ENCODE measurements at regions not wholly inside any gene's neighbourhood (a gene's known extent, or its start where the extent isn't known, plus 50 kb on each side); places are given as distances from the start of the nearest gene placed in this dataset.

DNA sequence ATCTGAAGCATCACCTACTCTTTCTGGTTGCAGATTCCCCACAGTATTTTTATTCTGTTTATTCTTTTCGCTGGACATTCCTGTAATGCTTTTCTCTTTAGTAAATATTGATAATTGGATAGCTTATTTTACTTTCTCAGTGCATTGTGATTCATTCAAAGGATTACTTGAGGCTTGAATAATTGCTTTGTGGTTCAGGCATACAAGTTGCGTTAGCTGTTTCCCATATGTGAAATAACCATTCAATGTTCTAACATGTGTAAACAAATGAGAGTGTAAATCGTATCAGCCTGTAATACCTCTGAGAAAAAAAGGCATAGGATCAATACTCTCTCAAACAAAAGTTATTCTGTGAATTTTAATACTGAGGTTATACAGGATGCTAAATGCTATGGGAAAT, 1004.2 kb upstream of the SEL1L start:
- Histone ChIP-seq H3K4me2 (no peak overlapping the region), H3K4me3 (no peak overlapping the region), H3K4me1 (no peaks in the 10 kb centered on the region), H3K9me3 (no peaks in the 10 kb centered on the region; the same call in 2 of the 3 replicates), H3K27ac (no peak overlapping the region)
- DNase-seq (ENCODE audit: low read depth in 1 of 2, low spot score in 1 of 2) (no peak), ATAC-seq (no peak), FAIRE-seq (no peak)
- POLR2A ChIA-PET: no interaction called here
- CTCF ChIA-PET: no interaction called here
- TF ChIP-seq HDAC2 (IDR thresholded peaks at IDR 0.05) (no peak), HOXA7 (CRISPR knock-in tag; IDR thresholded peaks at IDR 0.05) (no peak), NR3C1 (IDR thresholded peaks at IDR 0.05) (no peak), FOXS1 (CRISPR knock-in tag; IDR thresholded peaks at IDR 0.05) (no peak), EHMT2 (IDR thresholded peaks at IDR 0.05; ENCODE audit: low read depth) (no peak), CBX2 (IDR thresholded peaks at IDR 0.05; ENCODE audit: borderline replicate concordance, low read depth) (no peak), CHD4 (IDR thresholded peaks at IDR 0.05; ENCODE audit: borderline replicate concordance) (no peak), CBX8 (IDR thresholded peaks at IDR 0.05) (no peak), TFCP2L1 (CRISPR knock-in tag; IDR thresholded peaks at IDR 0.05) (no peak), EP300 (IDR thresholded peaks at IDR 0.05) (no peak), HOXB5 (CRISPR knock-in tag; IDR thresholded peaks at IDR 0.05) (no peak), RARB (CRISPR knock-in tag; IDR thresholded peaks at IDR 0.05) (no peak), EHF (CRISPR knock-in tag; IDR thresholded peaks at IDR 0.05) (no peak), MAFK (IDR thresholded peaks at IDR 0.05; ENCODE audit: partially characterized antibody) (no peak)
- TF ChIP-seq, protein P1, sequence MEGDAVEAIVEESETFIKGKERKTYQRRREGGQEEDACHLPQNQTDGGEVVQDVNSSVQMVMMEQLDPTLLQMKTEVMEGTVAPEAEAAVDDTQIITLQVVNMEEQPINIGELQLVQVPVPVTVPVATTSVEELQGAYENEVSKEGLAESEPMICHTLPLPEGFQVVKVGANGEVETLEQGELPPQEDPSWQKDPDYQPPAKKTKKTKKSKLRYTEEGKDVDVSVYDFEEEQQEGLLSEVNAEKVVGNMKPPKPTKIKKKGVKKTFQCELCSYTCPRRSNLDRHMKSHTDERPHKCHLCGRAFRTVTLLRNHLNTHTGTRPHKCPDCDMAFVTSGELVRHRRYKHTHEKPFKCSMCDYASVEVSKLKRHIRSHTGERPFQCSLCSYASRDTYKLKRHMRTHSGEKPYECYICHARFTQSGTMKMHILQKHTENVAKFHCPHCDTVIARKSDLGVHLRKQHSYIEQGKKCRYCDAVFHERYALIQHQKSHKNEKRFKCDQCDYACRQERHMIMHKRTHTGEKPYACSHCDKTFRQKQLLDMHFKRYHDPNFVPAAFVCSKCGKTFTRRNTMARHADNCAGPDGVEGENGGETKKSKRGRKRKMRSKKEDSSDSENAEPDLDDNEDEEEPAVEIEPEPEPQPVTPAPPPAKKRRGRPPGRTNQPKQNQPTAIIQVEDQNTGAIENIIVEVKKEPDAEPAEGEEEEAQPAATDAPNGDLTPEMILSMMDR (IDR thresholded peaks at IDR 0.05): no peak
- TF ChIP-seq, protein P2, sequence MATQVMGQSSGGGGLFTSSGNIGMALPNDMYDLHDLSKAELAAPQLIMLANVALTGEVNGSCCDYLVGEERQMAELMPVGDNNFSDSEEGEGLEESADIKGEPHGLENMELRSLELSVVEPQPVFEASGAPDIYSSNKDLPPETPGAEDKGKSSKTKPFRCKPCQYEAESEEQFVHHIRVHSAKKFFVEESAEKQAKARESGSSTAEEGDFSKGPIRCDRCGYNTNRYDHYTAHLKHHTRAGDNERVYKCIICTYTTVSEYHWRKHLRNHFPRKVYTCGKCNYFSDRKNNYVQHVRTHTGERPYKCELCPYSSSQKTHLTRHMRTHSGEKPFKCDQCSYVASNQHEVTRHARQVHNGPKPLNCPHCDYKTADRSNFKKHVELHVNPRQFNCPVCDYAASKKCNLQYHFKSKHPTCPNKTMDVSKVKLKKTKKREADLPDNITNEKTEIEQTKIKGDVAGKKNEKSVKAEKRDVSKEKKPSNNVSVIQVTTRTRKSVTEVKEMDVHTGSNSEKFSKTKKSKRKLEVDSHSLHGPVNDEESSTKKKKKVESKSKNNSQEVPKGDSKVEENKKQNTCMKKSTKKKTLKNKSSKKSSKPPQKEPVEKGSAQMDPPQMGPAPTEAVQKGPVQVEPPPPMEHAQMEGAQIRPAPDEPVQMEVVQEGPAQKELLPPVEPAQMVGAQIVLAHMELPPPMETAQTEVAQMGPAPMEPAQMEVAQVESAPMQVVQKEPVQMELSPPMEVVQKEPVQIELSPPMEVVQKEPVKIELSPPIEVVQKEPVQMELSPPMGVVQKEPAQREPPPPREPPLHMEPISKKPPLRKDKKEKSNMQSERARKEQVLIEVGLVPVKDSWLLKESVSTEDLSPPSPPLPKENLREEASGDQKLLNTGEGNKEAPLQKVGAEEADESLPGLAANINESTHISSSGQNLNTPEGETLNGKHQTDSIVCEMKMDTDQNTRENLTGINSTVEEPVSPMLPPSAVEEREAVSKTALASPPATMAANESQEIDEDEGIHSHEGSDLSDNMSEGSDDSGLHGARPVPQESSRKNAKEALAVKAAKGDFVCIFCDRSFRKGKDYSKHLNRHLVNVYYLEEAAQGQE (IDR thresholded peaks at IDR 0.05): no peak
- 4% methylated on average over 3 of the region's 3 CpGs for WGBS (ENCODE audit: missing lambda C conversion rate)

DNA sequence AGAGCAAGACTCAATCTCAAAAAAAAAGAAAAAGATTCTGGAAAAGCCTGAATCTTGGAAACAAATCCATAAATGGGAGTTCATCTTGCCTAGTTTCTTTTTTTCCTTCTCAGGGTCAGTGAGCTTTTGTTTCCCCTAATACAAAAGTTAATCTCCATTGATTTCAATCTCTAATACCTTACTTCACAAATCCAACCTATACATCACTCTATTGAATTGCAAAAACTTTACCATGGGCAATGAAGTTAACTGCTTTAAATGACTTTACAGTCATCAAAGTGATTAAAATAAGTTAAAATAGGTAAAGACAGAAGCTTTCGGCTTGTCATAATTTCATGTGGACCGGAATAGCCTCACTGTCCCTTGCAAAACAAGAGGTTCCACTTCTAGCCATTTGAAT, 1012.7 kb upstream of the SEL1L start:
- no peak for DNase-seq (ENCODE audit: low read depth in 1 of 2, low spot score in 1 of 2)
- CTCF ChIA-PET: interaction anchor here (0.6 kb wide), 1 partner anchor 618 kb away, joined by 3 read pairs; no protein-coding TSS in a partner anchor
- 44% methylated on average over 2 of the region's 2 CpGs for WGBS (ENCODE audit: missing lambda C conversion rate)

DNA sequence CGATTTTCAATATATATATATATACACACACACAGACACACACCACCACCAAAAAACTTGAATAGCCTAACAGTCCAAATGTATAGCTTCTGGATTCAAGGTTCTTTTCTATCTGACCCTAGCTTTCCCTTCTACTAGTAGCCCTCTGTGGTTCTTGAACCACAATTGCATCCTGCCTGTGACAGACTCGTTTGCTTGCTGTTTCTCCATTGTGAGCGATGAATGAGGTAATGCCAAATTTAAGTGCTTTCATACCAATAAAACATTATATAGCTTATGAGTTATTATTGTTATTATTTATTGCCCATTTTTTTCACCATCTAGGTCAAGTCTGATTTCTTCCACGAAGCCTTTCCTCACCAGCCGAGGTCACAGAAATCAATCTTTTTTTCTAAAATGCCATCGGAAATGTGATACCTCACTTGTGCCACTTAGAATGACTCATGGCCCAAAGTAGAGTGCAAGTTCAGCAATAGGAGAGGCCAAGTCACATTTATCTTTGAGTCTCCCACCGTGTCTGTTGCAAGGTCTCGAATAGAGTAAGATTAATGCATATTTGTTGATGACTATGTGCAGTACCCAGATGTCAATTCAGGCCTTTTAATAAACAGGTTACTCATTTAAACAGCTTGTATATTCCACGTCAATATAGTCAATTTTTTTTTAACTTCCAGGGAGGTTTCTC, 1015.8 kb upstream of the SEL1L start:
- WGBS (ENCODE audit: missing lambda C conversion rate): 18% methylated on average over 9 of the region's 9 CpGs
- no peak for DNase-seq (ENCODE audit: low read depth in 1 of 2, low spot score in 1 of 2)
- no peaks in the 10 kb centered on the region for H3K9me3 ChIP-seq
- no peak for ATAC-seq
- no peak for FAIRE-seq
- ChIA-PET CTCF (interaction anchor here (0.5 kb wide), 1 partner anchor 714 kb away, joined by 3 read pairs; no protein-coding TSS in a partner anchor), POLR2A (no interaction called here)
- TF ChIP-seq HOXB13 (CRISPR knock-in tag; IDR thresholded peaks at IDR 0.05; ENCODE audit: low read depth): no peak
- no peak for TF ChIP-seq ZFP36 (IDR thresholded peaks at IDR 0.05; ENCODE audit: borderline replicate concordance, partially characterized antibody)
- no peak for TF ChIP-seq SREBF2 (IDR thresholded peaks at IDR 0.05)
- no peak for TF ChIP-seq FOSL2 (IDR thresholded peaks at IDR 0.05)
- TF ChIP-seq FOSL2 (CRISPR knock-in tag; IDR thresholded peaks at IDR 0.05): no peak
- TF ChIP-seq, protein P3, sequence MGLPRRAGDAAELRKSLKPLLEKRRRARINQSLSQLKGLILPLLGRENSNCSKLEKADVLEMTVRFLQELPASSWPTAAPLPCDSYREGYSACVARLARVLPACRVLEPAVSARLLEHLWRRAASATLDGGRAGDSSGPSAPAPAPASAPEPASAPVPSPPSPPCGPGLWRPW (IDR thresholded peaks at IDR 0.05): no peak
- TF ChIP-seq EP300 (IDR thresholded peaks at IDR 0.05): no peak
- no peak for TF ChIP-seq NR3C1 (IDR thresholded peaks at IDR 0.05)
- TF ChIP-seq EHMT2 (IDR thresholded peaks at IDR 0.05; ENCODE audit: low read depth): no peak
- TF ChIP-seq CHD2 (IDR thresholded peaks at IDR 0.05; ENCODE audit: low read length, partially characterized antibody): no peak
- no peak for TF ChIP-seq GATA3 (IDR thresholded peaks at IDR 0.05; ENCODE audit: borderline replicate concordance)
- TF ChIP-seq TFCP2L1 (CRISPR knock-in tag; IDR thresholded peaks at IDR 0.05): no peak
- no peak for TF ChIP-seq POLR2A (IDR thresholded peaks at IDR 0.05; ENCODE audit: low read length)
- TF ChIP-seq SMC3 (IDR thresholded peaks at IDR 0.05): no peak
- TF ChIP-seq, protein P4, sequence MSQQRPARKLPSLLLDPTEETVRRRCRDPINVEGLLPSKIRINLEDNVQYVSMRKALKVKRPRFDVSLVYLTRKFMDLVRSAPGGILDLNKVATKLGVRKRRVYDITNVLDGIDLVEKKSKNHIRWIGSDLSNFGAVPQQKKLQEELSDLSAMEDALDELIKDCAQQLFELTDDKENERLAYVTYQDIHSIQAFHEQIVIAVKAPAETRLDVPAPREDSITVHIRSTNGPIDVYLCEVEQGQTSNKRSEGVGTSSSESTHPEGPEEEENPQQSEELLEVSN (IDR thresholded peaks at IDR 0.05; ENCODE audit: borderline replicate concordance, low read depth): no peak
- no peak for TF ChIP-seq HOXB5 (CRISPR knock-in tag; IDR thresholded peaks at IDR 0.05)
- TF ChIP-seq RFX5 (IDR thresholded peaks at IDR 0.05): no peak
- H3K27ac ChIP-seq: no peak overlapping the region
- no peak overlapping the region for H3K4me3 ChIP-seq
- no peak overlapping the region for H3K4me2 ChIP-seq
- no peaks in the 10 kb centered on the region for H3K4me1 ChIP-seq

More for the DNA sequence above, 1012.7 kb upstream of the SEL1L start:
- H3K27ac ChIP-seq: no peak overlapping the region
- no peak overlapping the region for H3K4me2 ChIP-seq
- H3K4me3 ChIP-seq: no peak overlapping the region
- no peak for ATAC-seq
- FAIRE-seq: no peak
- no peaks in the 10 kb centered on the region for H3K9me3 ChIP-seq
- POLR2A ChIA-PET: no interaction called here
- TF ChIP-seq ZNF302 (CRISPR knock-in tag; IDR thresholded peaks at IDR 0.05) (no peak), RAD21 (conservative IDR thresholded peaks at IDR 0.05 in 1 of 2, IDR thresholded peaks at IDR 0.05 in 1 of 2) (no peak), ZC3H11A (IDR thresholded peaks at IDR 0.05) (no peak)
- TF ChIP-seq, protein P4 (IDR thresholded peaks at IDR 0.05; ENCODE audit: borderline replicate concordance, low read depth): no peak
- no peaks in the 10 kb centered on the region for H3K4me1 ChIP-seq
